ENCODE measurements at regions not wholly inside any gene's neighbourhood (a gene's known extent, or its start where the extent isn't known, plus 50 kb on each side); places are given as distances from the start of the nearest gene placed in this dataset.

GRCh38 chr18:34075963-34076860 is 148.5 kb downstream of the NOL4 start:
- intact Hi-C loops (cut with micrococcal nuclease; ENCODE audit: unreplicated experiment) (no loop called here), in situ Hi-C loops (cut with HindIII; ENCODE audit: low pct_unique_long_range_greater_than_20kb, low sequenced_read_pairs) (no loop called here)
- ATAC-seq (no peak), DNase-seq (ENCODE audit: low read depth, low spot score) (no peak)
- no peak overlapping the region for H3K4me3 ChIP-seq (ENCODE audit: low read depth in 2 of 2, low read length in 2 of 2)
- no peaks in the 10 kb centered on the region for H3K9me3 ChIP-seq (ENCODE audit: control insufficient read depth, insufficient read depth, low read depth, low read length)
- ChIA-PET POLR2A (no interaction called here), CTCF (no interaction called here)
- TF ChIP-seq SIN3A (IDR thresholded peaks at IDR 0.05; ENCODE audit: borderline replicate concordance, insufficient read depth, low read depth, low read length) (no peak), CTCF (IDR thresholded peaks at IDR 0.05) (no peak), REST (IDR thresholded peaks at IDR 0.05; ENCODE audit: insufficient read depth in 1 of 2, low read depth in 2 of 2, low read length in 1 of 2) (no peak), TCF7L2 (IDR thresholded peaks at IDR 0.05; ENCODE audit: low read depth, low read length) (no peak), POLR2AphosphoS5 (IDR thresholded peaks at IDR 0.05; ENCODE audit: low read depth, low read length) (no peak)
- no TSS peak for BruUV-seq (replicated peaks)
- no peaks in the 10 kb centered on the region for H3K27me3 ChIP-seq (ENCODE audit: control insufficient read depth, insufficient read depth, low read length)
- H3K27ac ChIP-seq (ENCODE audit: low read length) = no peak overlapping the region
- no peaks in the 10 kb centered on the region; the same call in 1 of the 2 replicates for H3K36me3 ChIP-seq (ENCODE audit: control insufficient read depth, insufficient read depth, low read length)
- H3K4me1 ChIP-seq (ENCODE audit: control insufficient read depth, insufficient read depth, low read length) = no peaks in the 10 kb centered on the region

- H3K4me3 ChIP-seq (ENCODE audit: low read depth in 2 of 2, low read length in 2 of 2) = no peak overlapping the region
- no peaks in the 10 kb centered on the region for H3K27me3 ChIP-seq (ENCODE audit: control insufficient read depth, insufficient read depth, low read length)
- POLR2A ChIA-PET = no interaction called here
- intact Hi-C loops (cut with micrococcal nuclease; ENCODE audit: unreplicated experiment) = no loop called here
- in situ Hi-C loops (cut with HindIII; ENCODE audit: low pct_unique_long_range_greater_than_20kb, low sequenced_read_pairs) = no loop called here
- no peaks in the 10 kb centered on the region; the same call in 1 of the 2 replicates for H3K9me3 ChIP-seq (ENCODE audit: control insufficient read depth, insufficient read depth, low read depth, low read length)
- H3K27ac ChIP-seq (ENCODE audit: low read length) = no peak overlapping the region
- CTCF ChIA-PET = no interaction called here
- BruUV-seq (replicated peaks) = no TSS peak
- H3K4me1 ChIP-seq (ENCODE audit: control insufficient read depth, insufficient read depth, low read length) = no peaks in the 10 kb centered on the region
- no peak for TF ChIP-seq POLR2AphosphoS5 (IDR thresholded peaks at IDR 0.05; ENCODE audit: low read depth, low read length)
- TF ChIP-seq REST (IDR thresholded peaks at IDR 0.05; ENCODE audit: insufficient read depth in 1 of 2, low read depth in 2 of 2, low read length in 1 of 2) = no peak
- TF ChIP-seq SIN3A (IDR thresholded peaks at IDR 0.05; ENCODE audit: borderline replicate concordance, insufficient read depth, low read depth, low read length) = no peak
- TF ChIP-seq TCF7L2 (IDR thresholded peaks at IDR 0.05; ENCODE audit: low read depth, low read length) = no peak
- TF ChIP-seq CTCF (IDR thresholded peaks at IDR 0.05) = no peak
- H3K36me3 ChIP-seq (ENCODE audit: control insufficient read depth, insufficient read depth, low read length) = no peaks in the 10 kb centered on the region
- no peak for DNase-seq (ENCODE audit: low read depth, low spot score)
- no peak for ATAC-seq
Observed at GRCh38 chr18:34061226-34061625, 163.5 kb downstream of the NOL4 start.
